SK-N-SH treated with all-trans-retinoic acid at 6 μM for 48 hours (cell line): ENCODE measurements at regions not wholly inside any gene's neighbourhood (a gene's known extent, or its start where the extent isn't known, plus 50 kb on each side); places are given as distances from the start of the nearest gene placed in this dataset.

ENCODE experiments used
- ARNTL ChIP-seq: fragments of 450-650 bp; formaldehyde crosslinking; IDR thresholded peaks from 2 replicates; pipeline ENCODE4 v1.5.0; 2020; ENCODE audit warnings: low read depth, mild to moderate bottlenecking, moderate library complexity, borderline replicate concordance
- CREB5 ChIP-seq: fragments of 250-450 bp; sonication (Bioruptor Pico); IDR thresholded peaks from 2 replicates; pipeline ENCODE4 v1.5.1; 2020; ENCODE audit warnings: low read depth, mild to moderate bottlenecking, moderate library complexity
- CSDC2 ChIP-seq: fragments of 250-450 bp; sonication (Bioruptor Pico); IDR thresholded peaks from 2 replicates; pipeline ENCODE4 v1.5.0; 2020; ENCODE audit warnings: mild to moderate bottlenecking, moderate library complexity
- PPARA ChIP-seq: fragments of 250-450 bp; sonication (Bioruptor Pico); IDR thresholded peaks from 2 replicates; pipeline ENCODE4 v1.5.0; 2020; ENCODE audit warnings: mild to moderate bottlenecking, borderline replicate concordance
- RARB ChIP-seq: fragments of 250-450 bp; sonication (Bioruptor Pico); IDR thresholded peaks from 2 replicates; pipeline ENCODE4 v1.8.0; 2021; ENCODE audit warnings: mild to moderate bottlenecking, moderate library complexity
- TCF4 ChIP-seq: fragments of 250-450 bp; sonication (Bioruptor Pico); IDR thresholded peaks from 2 replicates; pipeline ENCODE4 v1.8.0; 2021; ENCODE audit warnings: mild to moderate bottlenecking, moderate library complexity, borderline replicate concordance
- ZFP30 ChIP-seq: fragments of 450-650 bp; formaldehyde crosslinking; IDR thresholded peaks from 2 replicates; pipeline ENCODE4 v1.5.0; 2022; ENCODE audit warnings: mild to moderate bottlenecking, moderate library complexity
- TF ChIP-seq, protein P1 (sequence below): fragments of 250-450 bp; sonication (Bioruptor Pico); IDR thresholded peaks from 2 replicates; pipeline ENCODE4 v1.8.0; 2020; ENCODE audit warnings: mild to moderate bottlenecking, moderate library complexity, borderline replicate concordance
- TF ChIP-seq, protein P2 (sequence below): fragments of 250-450 bp; sonication (Bioruptor Pico); IDR thresholded peaks from 2 replicates; pipeline ENCODE4 v1.5.0; 2020; ENCODE audit warnings: mild to moderate bottlenecking, moderate library complexity

GRCh38 chr15:61612111-61612510 lies 383.0 kb upstream of the RORA start:
- TF ChIP-seq ARNTL (CRISPR knock-in tag) (no peak), CSDC2 (no peak), RARB (no peak), CREB5 (no peak), ZFP30 (CRISPR knock-in tag) (no peak), PPARA (no peak), TCF4 (CRISPR knock-in tag) (no peak)
- TF ChIP-seq, protein P1, sequence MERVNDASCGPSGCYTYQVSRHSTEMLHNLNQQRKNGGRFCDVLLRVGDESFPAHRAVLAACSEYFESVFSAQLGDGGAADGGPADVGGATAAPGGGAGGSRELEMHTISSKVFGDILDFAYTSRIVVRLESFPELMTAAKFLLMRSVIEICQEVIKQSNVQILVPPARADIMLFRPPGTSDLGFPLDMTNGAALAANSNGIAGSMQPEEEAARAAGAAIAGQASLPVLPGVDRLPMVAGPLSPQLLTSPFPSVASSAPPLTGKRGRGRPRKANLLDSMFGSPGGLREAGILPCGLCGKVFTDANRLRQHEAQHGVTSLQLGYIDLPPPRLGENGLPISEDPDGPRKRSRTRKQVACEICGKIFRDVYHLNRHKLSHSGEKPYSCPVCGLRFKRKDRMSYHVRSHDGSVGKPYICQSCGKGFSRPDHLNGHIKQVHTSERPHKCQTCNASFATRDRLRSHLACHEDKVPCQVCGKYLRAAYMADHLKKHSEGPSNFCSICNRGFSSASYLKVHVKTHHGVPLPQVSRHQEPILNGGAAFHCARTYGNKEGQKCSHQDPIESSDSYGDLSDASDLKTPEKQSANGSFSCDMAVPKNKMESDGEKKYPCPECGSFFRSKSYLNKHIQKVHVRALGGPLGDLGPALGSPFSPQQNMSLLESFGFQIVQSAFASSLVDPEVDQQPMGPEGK (CRISPR knock-in tag): no peak
- TF ChIP-seq, protein P2, sequence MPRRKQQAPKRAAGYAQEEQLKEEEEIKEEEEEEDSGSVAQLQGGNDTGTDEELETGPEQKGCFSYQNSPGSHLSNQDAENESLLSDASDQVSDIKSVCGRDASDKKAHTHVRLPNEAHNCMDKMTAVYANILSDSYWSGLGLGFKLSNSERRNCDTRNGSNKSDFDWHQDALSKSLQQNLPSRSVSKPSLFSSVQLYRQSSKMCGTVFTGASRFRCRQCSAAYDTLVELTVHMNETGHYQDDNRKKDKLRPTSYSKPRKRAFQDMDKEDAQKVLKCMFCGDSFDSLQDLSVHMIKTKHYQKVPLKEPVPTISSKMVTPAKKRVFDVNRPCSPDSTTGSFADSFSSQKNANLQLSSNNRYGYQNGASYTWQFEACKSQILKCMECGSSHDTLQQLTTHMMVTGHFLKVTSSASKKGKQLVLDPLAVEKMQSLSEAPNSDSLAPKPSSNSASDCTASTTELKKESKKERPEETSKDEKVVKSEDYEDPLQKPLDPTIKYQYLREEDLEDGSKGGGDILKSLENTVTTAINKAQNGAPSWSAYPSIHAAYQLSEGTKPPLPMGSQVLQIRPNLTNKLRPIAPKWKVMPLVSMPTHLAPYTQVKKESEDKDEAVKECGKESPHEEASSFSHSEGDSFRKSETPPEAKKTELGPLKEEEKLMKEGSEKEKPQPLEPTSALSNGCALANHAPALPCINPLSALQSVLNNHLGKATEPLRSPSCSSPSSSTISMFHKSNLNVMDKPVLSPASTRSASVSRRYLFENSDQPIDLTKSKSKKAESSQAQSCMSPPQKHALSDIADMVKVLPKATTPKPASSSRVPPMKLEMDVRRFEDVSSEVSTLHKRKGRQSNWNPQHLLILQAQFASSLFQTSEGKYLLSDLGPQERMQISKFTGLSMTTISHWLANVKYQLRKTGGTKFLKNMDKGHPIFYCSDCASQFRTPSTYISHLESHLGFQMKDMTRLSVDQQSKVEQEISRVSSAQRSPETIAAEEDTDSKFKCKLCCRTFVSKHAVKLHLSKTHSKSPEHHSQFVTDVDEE (CRISPR knock-in tag): no peak
